Spleen (tissue), 11 donors: ENCODE measurements at regions not wholly inside any gene's neighbourhood (a gene's known extent, or its start where the extent isn't known, plus 50 kb on each side); places are given as distances from the start of the nearest gene placed in this dataset.

Source experiments
- DNase-seq: peaks from one replicate; pipeline ENCODE4 v3.0.0-alpha.2; 2020
- H3K27ac ChIP-seq, 8 donors: fragments of 200-600 bp; sonication (generic) in 7 of 8; 1 replicate in 4 of 8; 2 replicates in 4 of 8; pipeline versions ENCODE4 v1.5.0 to v1.8.0; 2016 to 2021; ENCODE audit warnings: inconsistent platforms in 4 of 8, mild to moderate bottlenecking in 4 of 8, moderate library complexity in 1 of 8
- H3K27me3 ChIP-seq, 7 donors: fragments of 200-600 bp; sonication (generic) in 6 of 7; replicated peaks in 1 of 7; 1 replicate in 4 of 7; 2 replicates in 3 of 7; pipeline versions ENCODE4 v1.5.0 to v1.8.0; 2016 to 2021; ENCODE audit warnings: inconsistent platforms in 3 of 7, mild to moderate bottlenecking in 1 of 7
- H3K36me3 ChIP-seq, 6 donors: fragments of 200-600 bp; sonication (generic) in 5 of 6; 1 replicate in 4 of 6; 2 replicates in 2 of 6; pipeline versions ENCODE4 v1.5.0 to v1.8.0; 2016 to 2021; ENCODE audit warnings: inconsistent platforms in 2 of 6
- H3K4me1 ChIP-seq, 6 donors: fragments of 200-600 bp; sonication (generic) in 5 of 6; 1 replicate in 3 of 6; 2 replicates in 3 of 6; pipeline versions ENCODE4 v1.5.0 to v1.8.0; 2016 to 2021; ENCODE audit warnings: inconsistent platforms in 3 of 6
- H3K4me3 ChIP-seq, 8 donors: fragments of 200-600 bp; sonication (generic) in 7 of 8; 1 replicate in 4 of 8; 2 replicates in 4 of 8; pipeline versions ENCODE4 v1.5.0 to v1.8.0; 2016 to 2021; ENCODE audit warnings: inconsistent platforms in 4 of 8, mild to moderate bottlenecking in 4 of 8, moderate library complexity in 2 of 8
- H3K9me3 ChIP-seq, 8 donors: fragments of 200-600 bp; sonication (generic) in 7 of 8; 1 replicate in 4 of 8; 2 replicates in 4 of 8; pipeline versions ENCODE4 v1.5.0 to v1.8.0; 2016 to 2021; ENCODE audit warnings: inconsistent platforms in 4 of 8
- CTCF ChIP-seq, 11 experiments: fragments of 200-600 bp in 7 of 11; fragments of 450-650 bp in 4 of 11; sonication (generic) in 4 of 11; IDR thresholded peaks in 8 of 11; conservative IDR thresholded peaks in 3 of 11; 1 replicate in 7 of 11; 2 replicates in 4 of 11; pipeline versions ENCODE4 v1.4.0 to v1.8.0; 2016 to 2021; ENCODE audit warnings: antibody characterized with exemption in 11 of 11, inconsistent platforms in 4 of 11, mild to moderate bottlenecking in 1 of 11
- POLR2A ChIP-seq, 3 donors: fragments of 450-650 bp; IDR thresholded peaks; one replicate each; pipeline ENCODE4 v1.5.1; 2017; ENCODE audit warnings: antibody characterized with exemption in 3 of 3, mild to moderate bottlenecking in 1 of 3
- POLR2AphosphoS5 ChIP-seq, 3 donors: sonication (generic); formaldehyde crosslinking; IDR thresholded peaks; one replicate each; pipeline ENCODE4 v1.5.1; 2017; ENCODE audit warnings: antibody characterized with exemption in 3 of 3
- WGBS, 5 donors: extraction: QIAGEN DNeasy Blood & Tissue Kit in 3 of 5; methylation state at CpG; one replicate each; pipeline versions ENCODE4 v1.1.5 to v1.1.7; 2013 to 2018; 5-methylcytosine and 5-hydroxymethylcytosine counted together
- intact Hi-C: fragments of 100-400 bp; cut with DNase I; formaldehyde crosslinking; loops from one replicate; pipeline ENCODE4 v1.15.0; 2023; ENCODE audit warnings: low total_unique reads
- donor health status: healthy with polysubstance abuse.
- donor health status: DM: no; HTN: no; CAD: no; lungs with moderate emphysema.
- donor health status: DM: no; HTN: no; CAD: no.
- donor health status: Bipolar disorder and iron deficiency.
- donor health status: healthy.
- donor health status: DM: no; HTN: no; CAD: no.
- donor health status: DM: yes; HTN: yes; CAD: no.

DNA sequence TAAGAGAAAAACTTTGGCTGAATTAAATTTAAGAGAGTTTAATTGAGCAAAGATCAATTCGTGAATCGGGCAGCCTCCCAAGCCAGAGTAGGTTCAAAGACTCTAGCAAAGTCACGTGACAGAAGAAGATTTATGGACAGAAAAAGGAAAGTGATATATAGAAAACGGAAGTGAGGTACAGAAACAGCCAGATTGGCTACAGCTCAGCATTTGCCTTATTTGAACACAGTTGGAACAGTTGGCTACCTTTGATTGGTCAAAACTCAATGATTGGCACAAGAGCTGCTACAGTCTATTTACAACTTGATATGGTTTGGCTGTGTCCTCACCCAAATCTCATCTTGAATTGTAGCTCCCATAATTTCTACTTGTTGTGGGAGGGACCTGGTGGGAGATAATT lies 102.6 kb downstream of the PLG start:
- DNase-seq: no peak
- intact Hi-C loops: no loop called here
- TF ChIP-seq CTCF (IDR thresholded peaks at IDR 0.05 in 8 of 11, conservative IDR thresholded peaks at IDR 0.05 in 3 of 11) (no peak), POLR2AphosphoS5 (IDR thresholded peaks at IDR 0.05) (no peak), POLR2A (IDR thresholded peaks at IDR 0.05) (no peak)
- Histone ChIP-seq H3K4me3 (no peak overlapping the region), H3K9me3 (peaks cover 0 to 6% (median 2%) of the 10 kb centered on the region in 8 donors), H3K27ac (no peak overlapping the region), H3K36me3 (no peaks in the 10 kb centered on the region), H3K4me1 (no peaks in the 10 kb centered on the region), H3K27me3 (no peaks in the 10 kb centered on the region)
- WGBS, 5 donors: 53 to 74% (median 64%) methylated on average over 4 of the region's 4 CpGs

GRCh38 chr6:160808263-160808662 lies 106.2 kb downstream of the PLG start:
- H3K27ac ChIP-seq: no peak overlapping the region
- intact Hi-C loops: no loop called here
- no peaks in the 10 kb centered on the region for H3K9me3 ChIP-seq
- 78 to 86% (median 81%) methylated on average over 2 of the region's 2 CpGs for WGBS, 5 donors
- H3K36me3 ChIP-seq: no peaks in the 10 kb centered on the region
- no peaks in the 10 kb centered on the region for H3K4me1 ChIP-seq
- no peak for DNase-seq
- no peaks in the 10 kb centered on the region for H3K27me3 ChIP-seq
- TF ChIP-seq POLR2A (IDR thresholded peaks at IDR 0.05): no peak
- no peak for TF ChIP-seq CTCF (IDR thresholded peaks at IDR 0.05 in 8 of 11, conservative IDR thresholded peaks at IDR 0.05 in 3 of 11)
- TF ChIP-seq POLR2AphosphoS5 (IDR thresholded peaks at IDR 0.05): no peak
- H3K4me3 ChIP-seq: no peak overlapping the region

DNA sequence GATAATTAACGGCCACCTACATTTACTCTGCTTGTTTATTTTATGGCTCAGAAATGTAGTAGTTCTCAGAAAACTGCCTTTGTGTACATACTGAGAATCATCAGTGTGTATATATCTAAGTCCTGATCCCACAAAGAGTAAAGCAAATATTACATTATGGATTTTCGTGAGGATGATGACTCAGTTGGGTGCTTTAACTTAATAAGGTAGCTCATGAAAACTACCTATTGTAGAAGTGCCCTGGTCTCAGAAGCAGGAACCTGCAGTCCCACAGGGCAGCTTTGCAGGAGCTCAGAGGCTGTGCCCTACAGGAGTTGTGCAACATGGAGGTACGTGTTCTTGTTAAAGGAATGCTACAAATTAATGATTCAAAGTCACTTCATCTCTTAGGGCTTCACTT lies 108.2 kb downstream of the PLG start:
- H3K4me3 ChIP-seq: no peak overlapping the region
- no peaks in the 10 kb centered on the region for H3K27me3 ChIP-seq
- no peaks in the 10 kb centered on the region for H3K4me1 ChIP-seq
- intact Hi-C loops: no loop called here
- no peak overlapping the region for H3K27ac ChIP-seq
- DNase-seq: no peak
- WGBS, 5 donors: 65 to 76% (median 68%) methylated on average over 3 of the region's 3 CpGs
- H3K36me3 ChIP-seq: no peaks in the 10 kb centered on the region
- TF ChIP-seq CTCF (IDR thresholded peaks at IDR 0.05 in 8 of 11, conservative IDR thresholded peaks at IDR 0.05 in 3 of 11): no peak
- TF ChIP-seq POLR2AphosphoS5 (IDR thresholded peaks at IDR 0.05): no peak
- no peak for TF ChIP-seq POLR2A (IDR thresholded peaks at IDR 0.05)
- no peaks in the 10 kb centered on the region for H3K9me3 ChIP-seq

DNA sequence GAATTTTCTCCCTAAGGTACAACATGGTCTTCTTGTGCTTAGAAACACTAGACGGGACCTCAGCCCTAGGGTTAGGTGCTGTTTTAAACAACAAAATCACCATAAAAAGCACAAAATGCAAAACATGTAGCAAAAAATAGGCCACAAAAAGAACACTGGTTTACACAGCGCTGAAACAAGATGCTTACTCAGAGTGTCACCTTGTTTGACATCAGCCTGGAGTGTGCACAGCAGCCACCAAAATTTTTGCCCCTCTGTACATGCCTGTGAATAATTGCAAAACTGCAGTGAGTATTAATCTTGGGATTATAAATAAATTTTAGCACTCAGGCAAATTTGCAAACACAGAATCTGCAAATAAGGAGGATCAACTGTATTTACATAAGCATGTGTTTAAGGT lies 110.1 kb downstream of the PLG start:
- Histone ChIP-seq H3K4me1 (no peaks in the 10 kb centered on the region), H3K4me3 (no peak overlapping the region), H3K9me3 (no peaks in the 10 kb centered on the region), H3K27me3 (no peaks in the 10 kb centered on the region), H3K27ac (no peak overlapping the region), H3K36me3 (no peaks in the 10 kb centered on the region)
- intact Hi-C loops: no loop called here
- TF ChIP-seq CTCF (IDR thresholded peaks at IDR 0.05 in 8 of 11, conservative IDR thresholded peaks at IDR 0.05 in 3 of 11) (no peak), POLR2A (IDR thresholded peaks at IDR 0.05) (no peak), POLR2AphosphoS5 (IDR thresholded peaks at IDR 0.05) (no peak)
- no peak for DNase-seq
- 45 to 87% (median 64%) methylated on average over 2 of the region's 2 CpGs for WGBS, 5 donors
